BJ (cell line): ENCODE measurements at regions not wholly inside any gene's neighbourhood (a gene's known extent, or its start where the extent isn't known, plus 50 kb on each side); places are given as distances from the start of the nearest gene placed in this dataset.

Source experiments
- CTCF ChIA-PET: fragments of 350-600 bp; formaldehyde crosslinking; extraction: SDS; loops from one replicate; lab custom pipeline; 2021; ENCODE audit warnings: antibody characterized with exemption, inconsistent platforms; lab: Yijun Ruan, JAX
- POLR2A ChIA-PET: fragments of 300-600 bp; sonication (Branson Sonifier 250); formaldehyde crosslinking; extraction: SDS; loops from one replicate; lab custom pipeline; 2021; ENCODE audit warnings: antibody characterized with exemption; lab: Charles Lee
- DNase-seq: peaks from one replicate; pipeline ENCODE4 v3.0.0-alpha.2; 2011; ENCODE audit warnings: low read depth
- H3K27me3 ChIP-seq: 2 replicates; pipeline ENCODE4 v1.6.0; 2011; ENCODE audit warnings: low read length; ENCODE audit not compliant: control insufficient read depth, insufficient read depth
- H3K36me3 ChIP-seq: 2 replicates; pipeline ENCODE4 v1.5.1; 2011; ENCODE audit warnings: low read length; ENCODE audit not compliant: control insufficient read depth, insufficient read depth
- H3K4me3 ChIP-seq: 2 replicates; pipeline ENCODE4 v1.5.1; 2011; ENCODE audit warnings: low read depth, mild to moderate bottlenecking, control low read depth, low read length
- CTCF ChIP-seq: IDR thresholded peaks from 2 replicates; pipeline ENCODE4 v1.5.1; 2011; ENCODE audit warnings: low read depth, mild to moderate bottlenecking, control low read depth, inconsistent platforms, low read length, moderate library complexity; ENCODE audit not compliant: insufficient read depth

DNA sequence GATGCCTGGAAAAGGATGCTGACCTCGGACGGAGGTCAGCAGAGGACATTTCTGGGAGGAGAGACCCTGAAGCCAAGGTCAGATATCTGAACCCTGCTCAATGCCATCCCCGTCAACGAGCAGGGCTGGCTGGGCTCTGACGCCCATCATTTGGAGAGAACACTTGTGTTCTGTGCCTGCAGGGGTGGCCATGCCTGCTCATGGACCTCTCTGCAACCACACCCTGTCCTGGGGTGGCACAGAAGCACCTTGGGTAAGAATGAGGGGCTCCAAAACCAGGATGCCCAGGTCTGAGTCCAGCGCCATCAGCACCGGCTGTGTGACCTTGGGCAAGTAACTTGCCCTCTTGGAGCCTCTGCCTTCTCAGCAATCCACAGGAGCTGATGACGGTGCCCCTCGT, 293.7 kb upstream of the FOXF1 start:
- TF ChIP-seq CTCF: no peak
- H3K4me3 ChIP-seq: no peak overlapping the region
- ChIA-PET POLR2A (no interaction called here), CTCF (no interaction called here)
- no peak for DNase-seq
- no peaks in the 10 kb centered on the region; the same call in 1 of the 2 replicates for H3K27me3 ChIP-seq
- H3K36me3 ChIP-seq: no peaks in the 10 kb centered on the region

DNA sequence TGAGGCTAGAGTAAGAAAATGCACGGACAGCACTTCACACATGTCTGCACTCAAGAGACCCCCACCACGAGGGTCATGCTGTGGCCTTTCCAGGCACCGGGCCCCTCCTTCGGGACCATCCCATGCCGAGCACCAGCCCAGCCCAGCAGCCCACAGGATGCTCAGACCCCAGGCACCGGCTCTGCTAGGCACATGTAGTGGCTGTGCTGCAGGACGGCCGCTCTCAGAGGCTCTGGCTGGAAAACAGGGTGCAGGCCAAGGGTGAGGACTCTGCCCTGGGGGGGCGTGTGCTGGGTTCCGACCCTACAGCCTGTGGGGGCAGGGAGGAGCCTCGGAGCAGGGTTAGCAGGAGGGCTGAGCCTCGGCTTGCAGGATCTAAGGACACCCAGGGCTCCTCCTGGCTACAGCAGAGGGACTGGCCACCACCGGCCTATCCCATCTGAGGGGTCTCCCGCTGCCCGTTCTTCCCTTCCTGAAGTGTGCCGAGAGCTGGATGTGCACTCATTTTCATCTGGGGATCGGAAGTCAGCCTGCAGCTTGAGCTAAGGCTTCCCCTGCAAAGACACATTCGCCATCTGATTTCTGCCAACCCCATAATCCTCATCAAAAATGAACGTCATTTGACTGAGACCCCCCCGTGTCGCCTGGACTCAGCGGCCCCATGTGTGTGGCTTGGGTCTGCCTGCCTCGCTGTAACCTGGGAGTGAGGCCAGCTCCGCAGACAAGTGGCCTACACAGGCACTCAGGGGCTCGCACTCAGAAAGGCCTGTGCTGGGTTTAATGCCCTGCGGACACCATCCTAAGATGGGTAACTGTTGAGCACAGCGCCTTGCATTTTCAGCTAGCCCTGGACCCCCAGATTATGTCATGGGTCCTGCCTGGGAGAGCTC, 293.1 kb upstream of the FOXF1 start:
- CTCF ChIA-PET: no interaction called here
- Histone ChIP-seq H3K27me3 (no peaks in the 10 kb centered on the region; the same call in 1 of the 2 replicates), H3K36me3 (no peaks in the 10 kb centered on the region), H3K4me3 (no peak overlapping the region)
- POLR2A ChIA-PET: no interaction called here
- TF ChIP-seq CTCF: no peak
- no peak for DNase-seq

- Histone ChIP-seq H3K36me3 (no peaks in the 10 kb centered on the region), H3K27me3 (no peaks in the 10 kb centered on the region; the same call in 1 of the 2 replicates), H3K4me3 (no peak overlapping the region)
- CTCF ChIA-PET: no interaction called here
- TF ChIP-seq CTCF: no peak
- POLR2A ChIA-PET: no interaction called here
- DNase-seq: no peak
These were observed 292.4 kb upstream of the FOXF1 start for GRCh38 chr16:86217891-86218270.

DNA sequence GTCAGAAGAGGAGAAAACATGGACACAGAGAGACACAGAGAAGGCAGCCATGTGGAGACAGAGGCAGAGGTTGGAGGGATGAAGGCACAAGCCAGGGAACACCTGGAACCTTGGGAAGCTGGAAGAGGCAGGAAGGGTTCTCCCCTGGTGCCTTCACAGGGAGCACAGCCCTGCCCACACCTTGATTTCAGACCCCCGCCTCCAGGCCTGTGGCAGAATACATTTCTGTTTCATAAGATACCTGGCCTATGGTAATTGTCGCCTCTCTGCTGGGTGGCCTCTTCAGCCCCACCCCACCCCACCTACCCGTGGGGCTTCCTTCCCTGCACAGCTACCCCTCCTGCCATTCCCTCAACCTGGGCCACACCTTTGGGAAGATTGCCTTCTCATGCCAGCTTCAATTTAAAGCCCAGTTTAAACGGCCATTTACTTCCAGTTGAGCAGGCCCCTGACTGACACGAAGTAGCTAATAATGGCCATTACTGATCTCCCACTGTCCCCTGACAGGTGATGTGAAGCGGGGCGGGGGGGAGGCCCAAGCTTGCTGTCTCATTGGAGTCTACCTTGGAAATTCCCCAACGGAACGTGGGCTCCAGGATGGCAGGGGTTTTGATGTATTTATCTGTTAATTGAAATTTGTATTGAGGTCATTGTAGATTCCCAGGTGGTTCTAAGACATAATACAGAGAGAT, 291.7 kb upstream of the FOXF1 start:
- DNase-seq: no peak
- H3K4me3 ChIP-seq: no peak overlapping the region
- POLR2A ChIA-PET: no interaction called here
- no peak for TF ChIP-seq CTCF
- CTCF ChIA-PET: no interaction called here
- H3K27me3 ChIP-seq: no peaks in the 10 kb centered on the region; the same call in 1 of the 2 replicates
- H3K36me3 ChIP-seq: no peaks in the 10 kb centered on the region

DNA sequence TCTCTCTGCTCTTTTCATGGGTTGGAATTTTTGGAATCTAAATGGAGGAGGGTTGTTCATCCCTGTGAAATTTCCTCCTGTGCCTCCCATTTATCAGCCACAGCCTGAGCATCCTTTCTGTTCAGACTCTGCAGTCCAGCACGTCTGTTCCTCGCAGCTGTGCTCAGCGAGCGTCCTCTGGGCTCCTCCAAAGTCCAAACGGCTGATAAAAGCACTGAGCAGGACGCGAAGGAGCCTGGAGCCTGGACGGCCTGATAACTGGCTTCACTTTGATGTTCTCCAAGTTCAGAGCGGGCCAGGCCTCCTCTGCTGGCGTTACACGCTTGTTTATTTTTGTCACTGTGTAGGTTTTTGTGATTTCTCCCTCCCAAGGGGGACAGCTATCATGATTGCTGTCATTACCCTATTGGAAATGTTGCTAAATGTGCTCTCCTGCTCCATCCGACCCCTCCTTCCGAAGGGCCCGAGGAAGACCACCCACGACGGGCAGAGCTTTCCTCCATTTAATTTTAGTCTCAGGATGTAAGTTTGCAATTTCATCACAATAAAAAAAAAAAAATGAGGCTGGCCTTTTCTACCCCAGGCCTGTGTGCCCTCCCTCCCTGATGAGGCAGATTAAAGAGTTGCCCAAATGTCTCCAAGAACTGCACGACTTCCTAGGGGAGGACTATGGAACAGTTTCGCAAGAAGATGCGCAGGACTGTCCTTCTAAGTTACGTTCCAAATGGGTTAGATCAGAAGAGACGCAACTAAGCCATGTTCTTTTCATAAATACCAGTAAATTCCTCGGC, 290.5 kb upstream of the FOXF1 start:
- H3K27me3 ChIP-seq: no peaks in the 10 kb centered on the region; the same call in 1 of the 2 replicates
- no peaks in the 10 kb centered on the region for H3K36me3 ChIP-seq
- no peak for TF ChIP-seq CTCF
- no peak for DNase-seq
- ChIA-PET CTCF (interaction anchor here (1.7 kb wide), 1 partner anchor 298 kb away, joined by 3 read pairs; no protein-coding TSS in a partner anchor), POLR2A (no interaction called here)
- no peak overlapping the region for H3K4me3 ChIP-seq
